Gastrocnemius medialis (tissue), 4 donors: ENCODE measurements at regions not wholly inside any gene's neighbourhood (a gene's known extent, or its start where the extent isn't known, plus 50 kb on each side); places are given as distances from the start of the nearest gene placed in this dataset.

Source experiments
- CTCF ChIP-seq, 5 experiments: fragments of 450-650 bp in 3 of 5; fragments of 200-600 bp in 2 of 5; sonication (generic) in 2 of 5; IDR thresholded peaks in 4 of 5; conservative IDR thresholded peaks in 1 of 5; 1 replicate in 4 of 5; 2 replicates in 1 of 5; pipeline ENCODE4 v1.5.1; 2016 to 2019; ENCODE audit warnings: antibody characterized with exemption in 5 of 5, mild to moderate bottlenecking in 3 of 5, moderate library complexity in 3 of 5
- POLR2A ChIP-seq, 2 donors: fragments of 450-650 bp; IDR thresholded peaks; one replicate each; pipeline ENCODE4 v1.6.1; 2017; ENCODE audit warnings: antibody characterized with exemption in 2 of 2, mild to moderate bottlenecking in 2 of 2, moderate library complexity in 2 of 2

DNA sequence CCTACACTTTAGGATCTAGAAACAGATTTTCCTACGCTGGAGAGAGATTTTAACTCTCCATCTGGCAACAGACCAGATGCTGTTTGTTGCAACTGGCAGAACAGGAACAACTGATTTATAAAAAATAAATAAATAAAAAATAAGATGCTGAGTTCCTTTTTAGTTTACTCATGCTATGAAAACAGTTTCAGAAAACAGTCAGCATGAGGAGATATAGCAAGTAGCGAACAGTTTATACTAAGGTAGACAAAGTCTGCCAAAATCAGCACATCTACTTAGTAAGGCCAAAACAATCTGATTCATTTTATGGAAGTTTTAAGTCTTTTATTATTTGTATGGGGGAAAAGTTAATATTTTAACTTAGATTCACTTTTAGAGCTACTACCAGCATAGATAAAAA lies 974.0 kb upstream of the CNTNAP5 start:
- TF ChIP-seq CTCF (IDR thresholded peaks at IDR 0.05 in 4 of 5, conservative IDR thresholded peaks at IDR 0.05 in 1 of 5) (no peak), POLR2A (IDR thresholded peaks at IDR 0.05) (no peak)
